Peyer's patch (tissue), 4 donors: ENCODE measurements at regions not wholly inside any gene's neighbourhood (a gene's known extent, or its start where the extent isn't known, plus 50 kb on each side); places are given as distances from the start of the nearest gene placed in this dataset.
"Not testable (repeated sequence)": the region's sequence is repeated elsewhere in the genome, so short reads cannot be mapped to it uniquely, and the experiment has no call there.

ENCODE experiments used
- DNase-seq, 3 donors: peaks; one replicate each; pipeline ENCODE4 v3.0.0-alpha.2; 2017 to 2019
- H3K27ac ChIP-seq, 4 donors: fragments of 200-600 bp; sonication (generic); one replicate each; pipeline ENCODE4 v1.5.1; 2016 to 2019
- H3K27me3 ChIP-seq, 2 donors: fragments of 200-600 bp; sonication (generic); one replicate each; pipeline ENCODE4 v1.5.1; 2019
- H3K36me3 ChIP-seq, 3 donors: fragments of 200-600 bp; sonication (generic); one replicate each; pipeline ENCODE4 v1.5.1; 2016 to 2019
- H3K4me1 ChIP-seq, 4 donors: fragments of 200-600 bp; sonication (generic); one replicate each; pipeline ENCODE4 v1.5.1; 2016 to 2019
- H3K4me3 ChIP-seq, 4 donors: fragments of 200-600 bp; sonication (generic); 1 replicate in 3 of 4; 2 replicates in 1 of 4; pipeline ENCODE4 v1.5.1; 2016 to 2019; ENCODE audit warnings: mild to moderate bottlenecking in 1 of 4
- H3K9me3 ChIP-seq, 4 donors: fragments of 200-600 bp; sonication (generic); one replicate each; pipeline ENCODE4 v1.5.1; 2016 to 2019; ENCODE audit warnings: mild to moderate bottlenecking in 1 of 4
- POLR2A ChIP-seq, 2 donors: fragments of 450-650 bp; IDR thresholded peaks; one replicate each; pipeline ENCODE4 v1.5.1; 2017; ENCODE audit warnings: antibody characterized with exemption in 2 of 2, mild to moderate bottlenecking in 2 of 2, moderate library complexity in 2 of 2
- TF ChIP-seq, protein P1 (sequence below), 6 experiments: fragments of 450-650 bp in 4 of 6; fragments of 200-600 bp in 2 of 6; sonication (generic) in 1 of 6; IDR thresholded peaks; one replicate each; pipeline ENCODE4 v1.5.1; 2017 to 2019; ENCODE audit warnings: antibody characterized with exemption in 6 of 6, mild to moderate bottlenecking in 3 of 6, moderate library complexity in 1 of 6

DNA sequence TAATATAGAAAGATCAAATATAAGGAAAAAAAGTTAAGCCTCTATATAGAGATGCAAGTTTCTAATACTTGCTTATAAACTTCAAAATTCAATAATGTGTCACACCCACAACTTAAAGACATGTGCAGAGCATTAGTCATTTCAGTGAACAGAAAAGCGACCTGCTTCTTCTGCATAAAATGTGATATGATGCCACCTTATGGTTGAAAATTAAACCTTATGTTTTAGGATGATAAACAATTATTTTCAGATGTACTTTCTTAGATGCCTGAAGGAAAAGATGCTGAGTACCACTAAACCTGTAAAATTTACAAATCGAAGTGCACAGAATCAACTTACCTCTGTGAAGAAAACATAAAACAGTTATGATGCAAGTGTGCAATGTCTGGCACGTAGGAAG is 96.0 kb downstream of the MTERF1 start:
- TF ChIP-seq, protein P1, sequence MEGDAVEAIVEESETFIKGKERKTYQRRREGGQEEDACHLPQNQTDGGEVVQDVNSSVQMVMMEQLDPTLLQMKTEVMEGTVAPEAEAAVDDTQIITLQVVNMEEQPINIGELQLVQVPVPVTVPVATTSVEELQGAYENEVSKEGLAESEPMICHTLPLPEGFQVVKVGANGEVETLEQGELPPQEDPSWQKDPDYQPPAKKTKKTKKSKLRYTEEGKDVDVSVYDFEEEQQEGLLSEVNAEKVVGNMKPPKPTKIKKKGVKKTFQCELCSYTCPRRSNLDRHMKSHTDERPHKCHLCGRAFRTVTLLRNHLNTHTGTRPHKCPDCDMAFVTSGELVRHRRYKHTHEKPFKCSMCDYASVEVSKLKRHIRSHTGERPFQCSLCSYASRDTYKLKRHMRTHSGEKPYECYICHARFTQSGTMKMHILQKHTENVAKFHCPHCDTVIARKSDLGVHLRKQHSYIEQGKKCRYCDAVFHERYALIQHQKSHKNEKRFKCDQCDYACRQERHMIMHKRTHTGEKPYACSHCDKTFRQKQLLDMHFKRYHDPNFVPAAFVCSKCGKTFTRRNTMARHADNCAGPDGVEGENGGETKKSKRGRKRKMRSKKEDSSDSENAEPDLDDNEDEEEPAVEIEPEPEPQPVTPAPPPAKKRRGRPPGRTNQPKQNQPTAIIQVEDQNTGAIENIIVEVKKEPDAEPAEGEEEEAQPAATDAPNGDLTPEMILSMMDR (IDR thresholded peaks at IDR 0.05), result peak in 3 of 6 experiments; percentile 56 to 60 (median 58)
- no peak for TF ChIP-seq POLR2A (IDR thresholded peaks at IDR 0.05)
- Histone ChIP-seq H3K4me3 (no peak overlapping the region), H3K9me3 (no peaks in the 10 kb centered on the region), H3K4me1 (no peaks in the 10 kb centered on the region), H3K27ac (no peak overlapping the region), H3K36me3 (no peaks in the 10 kb centered on the region), H3K27me3 (no peaks in the 10 kb centered on the region)
- no peak for DNase-seq

DNA sequence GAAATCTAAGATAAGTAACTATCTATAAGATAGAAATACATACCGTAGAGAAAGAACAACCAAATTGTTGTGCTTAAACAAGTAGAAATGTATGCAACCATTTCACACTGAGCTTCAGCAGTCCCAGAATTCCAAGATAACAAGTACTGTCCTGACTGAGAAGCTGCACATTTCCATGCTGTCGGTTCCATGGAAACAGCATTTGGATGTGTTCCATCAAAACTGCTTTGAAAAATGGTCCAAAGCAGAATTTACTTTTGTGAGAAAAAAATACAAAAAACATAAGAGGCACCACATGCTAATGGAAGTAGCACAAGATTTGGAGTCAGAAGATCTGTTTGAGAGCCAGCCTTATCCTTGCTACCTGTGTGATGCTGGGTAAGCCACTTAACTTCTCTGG is 92.6 kb downstream of the MTERF1 start:
- H3K4me3 ChIP-seq, result no peak overlapping the region
- TF ChIP-seq, protein P1 (IDR thresholded peaks at IDR 0.05), result no peak
- TF ChIP-seq POLR2A (IDR thresholded peaks at IDR 0.05), result no peak
- no peaks in the 10 kb centered on the region for H3K36me3 ChIP-seq
- H3K4me1 ChIP-seq, result no peaks in the 10 kb centered on the region
- no peaks in the 10 kb centered on the region for H3K9me3 ChIP-seq
- no peaks in the 10 kb centered on the region for H3K27me3 ChIP-seq
- no peak overlapping the region for H3K27ac ChIP-seq
- DNase-seq, result no peak

DNA sequence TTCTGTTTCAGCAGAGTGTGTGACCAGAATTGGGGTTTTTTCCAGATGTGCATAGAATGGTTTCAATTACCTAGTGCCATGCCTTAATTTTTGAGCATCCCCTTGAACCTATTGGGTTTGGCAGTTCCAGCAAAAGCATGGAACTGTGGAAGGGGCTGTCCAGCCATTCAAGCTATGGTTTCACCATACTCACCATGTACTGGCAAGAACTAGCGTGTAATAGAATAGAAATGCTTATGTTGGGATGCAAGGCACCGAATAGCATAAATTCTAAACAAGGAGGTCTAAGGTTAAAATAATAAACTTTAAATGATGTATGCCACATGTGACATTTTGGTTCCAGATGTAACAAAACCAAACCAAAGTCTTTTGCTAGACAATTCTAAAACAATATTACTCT is 91.4 kb downstream of the MTERF1 start:
- H3K36me3 ChIP-seq, result no peaks in the 10 kb centered on the region
- H3K9me3 ChIP-seq, result no peaks in the 10 kb centered on the region
- no peak overlapping the region for H3K4me3 ChIP-seq
- no peak overlapping the region for H3K27ac ChIP-seq
- H3K4me1 ChIP-seq, result no peaks in the 10 kb centered on the region
- H3K27me3 ChIP-seq, result no peaks in the 10 kb centered on the region
- TF ChIP-seq POLR2A (IDR thresholded peaks at IDR 0.05), result no peak
- TF ChIP-seq, protein P1 (IDR thresholded peaks at IDR 0.05), result no peak
- DNase-seq, result no peak

DNA sequence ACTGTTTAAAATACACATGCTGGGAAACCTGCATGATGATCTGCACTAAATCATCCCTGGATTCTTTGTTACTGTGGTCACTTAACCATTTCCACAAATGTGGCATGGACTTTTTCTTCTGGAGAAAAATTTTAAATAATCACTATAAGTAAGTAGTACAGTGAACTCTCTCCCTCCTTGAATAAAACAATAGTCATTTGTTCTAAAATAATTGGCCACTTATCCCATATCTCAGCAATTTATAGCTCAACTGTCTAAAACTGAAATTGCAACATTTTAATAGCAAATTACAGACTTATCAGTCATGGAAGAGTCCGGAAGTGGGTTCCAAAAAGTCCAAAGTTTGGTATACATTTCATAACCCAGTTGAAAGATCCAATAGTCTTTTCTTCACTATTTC is 90.9 kb downstream of the MTERF1 start:
- no peak for TF ChIP-seq POLR2A (IDR thresholded peaks at IDR 0.05)
- TF ChIP-seq, protein P1 (IDR thresholded peaks at IDR 0.05), result no peak
- Histone ChIP-seq H3K27ac (no peak overlapping the region), H3K27me3 (no peaks in the 10 kb centered on the region), H3K9me3 (no peaks in the 10 kb centered on the region), H3K4me3 (no peak overlapping the region), H3K36me3 (no peaks in the 10 kb centered on the region), H3K4me1 (no peaks in the 10 kb centered on the region)
- DNase-seq, result no peak

DNA sequence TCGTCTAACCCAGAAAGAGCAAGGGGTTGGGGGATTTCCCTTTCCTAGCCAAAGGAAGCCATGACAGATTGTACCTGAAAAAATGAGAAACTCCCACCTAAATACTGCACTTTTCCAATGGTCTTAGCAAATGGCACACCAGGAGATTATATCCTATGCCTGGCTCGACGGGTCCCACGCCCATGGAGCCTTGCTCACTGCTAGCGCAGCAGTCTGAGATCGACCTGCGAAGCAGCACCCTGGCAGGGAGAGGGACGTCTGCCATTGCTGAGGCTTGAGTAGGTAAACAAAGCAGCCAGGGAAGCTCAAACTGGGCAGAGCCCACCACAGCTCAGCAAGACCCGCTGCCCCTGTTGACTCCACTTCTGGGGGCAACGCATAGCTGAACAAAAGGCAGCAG is 89.9 kb downstream of the MTERF1 start:
- not testable (repeated sequence) for H3K36me3 ChIP-seq, H3K4me3 ChIP-seq, H3K27ac ChIP-seq, H3K4me1 ChIP-seq, H3K9me3 ChIP-seq, DNase-seq, H3K27me3 ChIP-seq

DNA sequence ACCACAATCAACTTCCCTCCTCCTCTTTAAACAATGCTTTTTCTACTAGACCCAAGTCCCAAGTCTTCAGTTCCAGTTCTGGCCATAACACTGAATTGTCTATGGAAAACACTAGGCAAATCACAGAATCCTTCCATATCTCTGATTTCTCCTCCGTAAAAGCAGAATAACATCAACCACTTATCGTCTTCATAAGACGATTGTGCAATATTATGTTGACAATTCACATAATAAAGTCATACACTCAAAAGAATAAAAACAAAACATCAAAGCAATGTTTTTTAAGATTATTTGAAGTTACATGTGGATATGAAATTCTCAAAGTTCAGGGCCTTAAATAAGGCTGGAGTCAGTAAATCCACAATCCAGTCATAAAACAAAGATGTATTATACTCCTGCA is 84.4 kb downstream of the MTERF1 start:
- Histone ChIP-seq H3K9me3 (no peaks in the 10 kb centered on the region), H3K27me3 (no peaks in the 10 kb centered on the region), H3K4me3 (no peak overlapping the region), H3K36me3 (no peaks in the 10 kb centered on the region), H3K27ac (no peak overlapping the region), H3K4me1 (no peaks in the 10 kb centered on the region)
- no peak for TF ChIP-seq POLR2A (IDR thresholded peaks at IDR 0.05)
- TF ChIP-seq, protein P1 (IDR thresholded peaks at IDR 0.05), result no peak
- DNase-seq, result no peak
